HG03045 (cell line): ENCODE measurements at regions not wholly inside any gene's neighbourhood (a gene's known extent, or its start where the extent isn't known, plus 50 kb on each side); places are given as distances from the start of the nearest gene placed in this dataset.

Experiments
- ATAC-seq: cut with Tn5 transposase; IDR thresholded peaks from one replicate; pipeline ENCODE4 v1.9.1; 2021; ENCODE audit warnings: mild to moderate bottlenecking, moderate library complexity; ENCODE audit not compliant: unreplicated experiment

- ATAC-seq = no peak
Measured at GRCh38 chr11:39145346-39145745, 2314.1 kb downstream of the LRRC4C start.

- ATAC-seq = no peak
Measured at GRCh38 chr11:39144351-39145130, 2314.9 kb downstream of the LRRC4C start.

GRCh38 chr11:39139581-39139980 lies 2319.9 kb downstream of the LRRC4C start:
- ATAC-seq = no peak

DNA sequence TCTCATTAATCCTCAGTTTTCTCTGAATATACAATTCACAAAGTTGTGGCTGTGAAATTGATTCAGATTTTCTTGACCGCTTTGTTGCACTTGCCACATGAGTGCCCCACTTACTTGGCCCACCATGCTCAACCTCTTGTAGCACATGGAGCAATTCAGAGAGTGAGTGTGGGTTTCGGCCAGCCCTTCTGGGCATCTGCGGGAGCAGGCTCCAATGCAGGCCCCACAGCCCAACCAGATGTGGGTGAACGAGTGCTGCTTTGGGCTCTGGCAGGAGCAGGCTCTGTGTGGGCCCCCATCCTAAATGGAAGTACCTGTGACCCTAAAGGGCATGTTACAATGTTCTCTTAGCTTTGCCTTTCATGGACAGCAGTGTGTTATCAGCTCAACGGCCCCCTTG lies 2338.6 kb downstream of the LRRC4C start:
- ATAC-seq = no peak

DNA sequence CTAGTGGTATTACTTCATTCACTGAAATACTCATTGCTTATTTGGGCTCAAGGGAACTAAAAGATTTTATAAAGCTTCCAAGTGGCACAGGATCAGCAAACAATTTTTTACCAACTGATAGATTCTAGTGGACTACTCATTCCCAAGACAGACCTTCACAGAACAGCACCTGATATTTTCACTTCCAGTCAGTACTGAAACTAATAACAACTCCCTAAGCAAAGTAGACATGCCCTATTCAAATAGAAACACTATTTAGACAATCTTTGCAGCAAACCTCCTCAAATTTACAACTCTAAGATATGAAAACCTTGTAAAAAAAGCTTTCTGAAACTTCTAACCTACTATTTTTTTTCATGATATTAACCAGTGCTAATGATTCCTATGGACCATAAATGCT lies 2345.8 kb downstream of the LRRC4C start:
- ATAC-seq = no peak

- ATAC-seq = no peak
Measured at GRCh38 chr11:39102236-39102635, 2357.2 kb downstream of the LRRC4C start.

DNA sequence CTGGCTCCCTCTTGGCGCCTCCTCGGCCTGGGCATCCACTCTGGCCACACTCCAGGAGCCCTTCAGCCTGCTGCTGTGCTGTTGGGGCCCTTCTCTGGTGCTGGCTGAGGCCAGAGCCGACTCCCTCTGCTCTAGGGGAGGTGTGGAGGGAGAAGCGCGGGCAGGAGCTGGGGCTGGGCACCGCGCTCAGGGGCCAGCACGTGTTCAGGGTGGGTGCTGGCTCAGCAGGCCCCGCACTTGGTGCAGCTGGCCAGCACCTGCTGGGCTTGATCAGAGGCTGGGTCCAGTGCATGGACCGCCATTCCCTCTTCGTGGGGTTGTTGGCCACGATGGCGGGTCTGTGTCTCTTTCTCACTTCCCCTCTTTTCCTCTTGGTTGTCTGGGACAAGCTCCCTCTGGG lies 2381.0 kb downstream of the LRRC4C start:
- no peak for ATAC-seq

GRCh38 chr11:39037611-39038010 lies 2421.8 kb downstream of the LRRC4C start:
- ATAC-seq = no peak

GRCh38 chr11:39036021-39036420 lies 2423.4 kb downstream of the LRRC4C start:
- no peak for ATAC-seq

GRCh38 chr11:39021539-39021938 lies 2423.5 kb upstream of the RAG2 start:
- no peak for ATAC-seq

DNA sequence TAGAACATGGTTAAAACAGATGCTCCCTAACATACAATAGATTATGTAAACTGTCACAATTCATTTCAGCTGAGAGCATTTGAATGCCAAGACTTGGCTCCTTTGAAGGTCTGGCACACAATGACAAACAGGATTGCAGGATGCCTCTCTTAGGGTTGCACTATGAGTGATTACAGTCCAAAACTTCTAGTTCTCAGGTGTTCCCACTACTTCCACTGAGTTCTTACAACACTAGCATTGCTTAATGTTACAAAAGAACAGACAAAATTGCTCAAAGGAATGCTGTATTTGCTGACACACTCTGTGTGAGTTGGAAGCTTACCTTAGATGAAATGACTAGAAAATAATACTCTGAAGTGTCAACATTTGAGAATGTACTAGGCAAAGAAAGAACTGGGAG lies 2413.8 kb upstream of the RAG2 start:
- no peak for ATAC-seq

DNA sequence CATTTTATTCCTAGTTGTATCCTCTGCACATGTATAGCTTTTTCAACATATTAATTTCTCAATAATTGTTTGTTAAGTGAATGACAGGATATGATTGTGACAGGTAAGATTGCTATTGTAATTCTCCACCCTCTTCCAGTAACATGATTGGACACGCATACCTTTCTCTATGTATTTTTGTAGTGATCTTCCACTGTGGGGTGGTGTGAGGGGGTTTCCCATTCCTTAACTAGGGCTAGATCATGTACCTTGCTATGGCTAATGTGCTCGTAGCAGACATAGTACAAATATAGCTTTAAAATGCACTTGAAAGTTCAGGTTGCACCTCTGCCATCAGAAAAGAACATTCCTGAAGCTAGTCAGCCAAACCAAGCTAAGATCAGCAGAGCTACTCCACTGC lies 2392.8 kb upstream of the RAG2 start:
- no peak for ATAC-seq

DNA sequence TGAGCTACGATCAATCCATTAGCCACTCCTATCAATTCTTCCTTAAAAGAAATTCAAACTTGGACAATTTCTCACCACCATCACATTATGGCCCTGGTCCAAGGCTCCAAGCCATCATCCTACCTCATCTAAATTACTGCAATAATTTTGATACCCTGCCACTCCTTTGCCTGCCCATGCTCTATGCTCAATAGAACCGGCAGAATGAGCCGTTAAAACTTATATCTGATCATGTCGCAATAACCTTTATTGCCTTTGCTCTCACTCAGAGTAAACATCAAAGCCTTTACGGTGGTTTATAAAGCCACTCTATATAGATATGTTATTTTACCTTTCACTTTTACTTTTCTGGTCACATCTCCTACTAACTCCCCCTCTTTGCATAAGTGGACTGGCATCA lies 2392.1 kb upstream of the RAG2 start:
- no peak for ATAC-seq

- no peak for ATAC-seq
Measured at GRCh38 chr11:38988908-38989307, 2390.9 kb upstream of the RAG2 start.

DNA sequence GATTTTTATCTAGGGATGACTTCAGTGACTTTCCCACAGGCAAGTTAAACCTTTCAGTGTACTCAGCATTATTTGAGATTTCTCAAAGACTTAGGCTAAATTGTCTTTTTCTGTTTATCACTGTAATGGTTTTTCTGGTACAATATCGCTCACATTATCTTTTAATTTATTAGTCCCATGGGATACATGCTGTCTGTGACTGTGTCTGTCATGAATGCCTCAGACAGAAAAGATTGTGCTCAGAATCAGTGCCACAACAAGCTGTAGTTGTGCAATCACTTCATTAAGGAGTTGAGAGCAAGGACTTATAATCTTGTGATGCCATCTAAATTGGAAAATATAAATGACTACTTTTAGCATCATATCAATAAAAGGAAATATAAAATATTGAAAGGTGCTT lies 2374.2 kb upstream of the RAG2 start:
- no peak for ATAC-seq

DNA sequence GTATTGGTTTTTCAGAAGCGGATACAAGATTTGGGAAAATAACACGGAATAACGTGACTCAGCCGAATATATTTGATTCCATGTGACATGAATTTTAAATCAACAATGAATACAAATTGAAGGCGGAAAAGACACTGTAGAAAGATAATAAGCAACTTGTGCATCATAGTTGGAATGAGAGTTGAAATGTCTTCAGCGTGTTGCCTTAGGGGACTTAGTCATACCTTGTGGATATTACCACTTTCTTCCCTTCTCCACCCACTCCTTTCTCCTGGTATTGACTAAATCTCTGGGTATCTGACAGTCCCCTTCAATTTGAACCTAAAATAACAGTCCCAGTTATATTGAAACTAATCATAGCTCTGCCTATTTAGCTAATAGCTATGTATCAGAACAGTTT lies 2373.1 kb upstream of the RAG2 start:
- no peak for ATAC-seq

- ATAC-seq = no peak
Measured at GRCh38 chr11:38968951-38969350, 2370.9 kb upstream of the RAG2 start.

DNA sequence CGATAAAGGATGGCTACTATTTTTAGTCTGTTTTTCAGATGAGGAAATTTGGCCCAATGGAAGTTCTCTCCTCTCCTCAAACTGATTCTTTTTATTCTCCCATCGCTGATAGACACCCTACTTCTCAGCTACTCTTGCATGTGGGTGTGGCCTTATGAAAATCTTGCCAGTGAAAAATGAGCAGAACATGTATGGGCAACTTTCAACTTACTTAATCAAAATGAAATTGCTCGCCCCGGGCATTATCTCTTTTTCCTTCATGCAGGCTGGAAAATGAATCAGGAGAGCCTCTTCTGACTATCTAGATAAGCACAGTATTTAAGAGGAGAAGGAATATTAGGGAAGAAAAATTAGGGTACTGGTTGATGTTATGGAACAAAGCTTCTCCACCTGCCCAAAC lies 2354.7 kb upstream of the RAG2 start:
- no peak for ATAC-seq

GRCh38 chr11:38950867-38951266 lies 2352.8 kb upstream of the RAG2 start:
- ATAC-seq = no peak

GRCh38 chr11:38948392-38948791 lies 2350.4 kb upstream of the RAG2 start:
- no peak for ATAC-seq

DNA sequence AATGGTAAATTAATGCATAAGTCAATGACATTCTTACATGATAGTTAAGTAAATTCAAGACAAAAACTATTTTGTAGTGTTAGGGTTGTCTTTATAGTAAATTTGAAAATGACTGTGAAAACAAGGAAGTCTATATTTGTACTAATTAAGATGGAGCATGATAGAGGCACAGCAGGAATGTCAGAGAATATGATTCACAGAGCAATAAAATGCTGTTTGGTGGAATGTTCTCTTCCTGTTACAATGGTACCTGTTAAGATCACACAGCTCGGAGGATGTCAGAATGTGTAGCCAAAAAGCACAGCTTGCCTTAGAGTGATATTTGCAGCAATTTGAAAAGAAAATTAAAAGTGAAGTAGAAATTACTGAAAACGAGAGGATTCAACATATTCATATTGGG lies 2339.7 kb upstream of the RAG2 start:
- no peak for ATAC-seq

GRCh38 chr11:38935941-38936340 lies 2337.9 kb upstream of the RAG2 start:
- no peak for ATAC-seq

DNA sequence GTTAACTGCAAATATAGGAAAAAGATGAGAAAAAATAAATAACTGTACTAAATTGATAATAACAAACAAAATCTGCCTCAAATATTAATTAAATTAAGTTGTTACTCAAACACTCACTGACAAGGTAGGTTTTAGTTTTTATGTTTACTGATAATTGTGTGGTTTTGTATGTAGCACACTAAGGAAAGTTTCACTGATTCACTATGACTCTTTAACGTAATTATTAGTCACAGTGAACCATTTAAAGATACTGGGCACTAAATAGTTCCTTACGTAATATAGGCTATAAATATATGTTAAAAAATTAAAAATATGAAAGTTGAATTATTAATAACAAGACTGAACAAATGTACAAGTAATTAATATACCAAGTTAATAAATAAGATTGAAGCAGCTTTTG lies 2330.0 kb upstream of the RAG2 start:
- ATAC-seq = no peak
